ENCODE measurements at regions not wholly inside any gene's neighbourhood (a gene's known extent, or its start where the extent isn't known, plus 50 kb on each side); places are given as distances from the start of the nearest gene placed in this dataset.

- TF ChIP-seq POLR2A (IDR thresholded peaks at IDR 0.05; ENCODE audit: low read depth, low read length): no peak
- no peak for TF ChIP-seq POLR2AphosphoS5 (IDR thresholded peaks at IDR 0.05; ENCODE audit: low read depth, low read length)
Measured at GRCh38 chr11:29669310-29669709, 347.5 kb downstream of the KCNA4 start.
